Brain microvascular endothelial cell (primary cell): ENCODE measurements at regions not wholly inside any gene's neighbourhood (a gene's known extent, or its start where the extent isn't known, plus 50 kb on each side); places are given as distances from the start of the nearest gene placed in this dataset.

ENCODE experiments used
- DNase-seq: peaks from one replicate; pipeline ENCODE4 v3.0.0-alpha.2; 2020
- H3K27ac ChIP-seq: fragments of 250-450 bp; sonication (Bioruptor Pico); 2 replicates; pipeline ENCODE4 v1.5.1; 2020; ENCODE audit warnings: mild to moderate bottlenecking, moderate library complexity
- H3K27me3 ChIP-seq: fragments of 250-450 bp; sonication (Bioruptor Pico); replicated peaks from 2 replicates; pipeline ENCODE4 v1.5.1; 2020; ENCODE audit warnings: mild to moderate bottlenecking
- H3K36me3 ChIP-seq: fragments of 250-450 bp; sonication (Bioruptor Pico); replicated peaks from 2 replicates; pipeline ENCODE4 v1.5.1; 2020; ENCODE audit warnings: mild to moderate bottlenecking
- H3K4me3 ChIP-seq: 2 replicates; pipeline ENCODE4 v1.5.1; 2011; ENCODE audit warnings: low read depth, mild to moderate bottlenecking, control low read depth, low read length, moderate library complexity
- in situ Hi-C: cut with HindIII; loops from 2 replicates; pipeline ENCODE4 v1.10.0; 2017; ENCODE audit warnings: low sequenced_read_pairs, low pct_ligation_motif_present
- TF ChIP-seq, protein P1 (sequence below): IDR thresholded peaks from 2 replicates; pipeline ENCODE4 v1.5.1; 2011; ENCODE audit warnings: low read depth, mild to moderate bottlenecking, moderate library complexity, low read length, control low read depth, inconsistent platforms; ENCODE audit errors: missing control alignments

- H3K27me3 ChIP-seq: no peaks in the 10 kb centered on the region
- in situ Hi-C loops: no loop called here
- H3K36me3 ChIP-seq: no peaks in the 10 kb centered on the region
- no peak for DNase-seq
- TF ChIP-seq, protein P1, sequence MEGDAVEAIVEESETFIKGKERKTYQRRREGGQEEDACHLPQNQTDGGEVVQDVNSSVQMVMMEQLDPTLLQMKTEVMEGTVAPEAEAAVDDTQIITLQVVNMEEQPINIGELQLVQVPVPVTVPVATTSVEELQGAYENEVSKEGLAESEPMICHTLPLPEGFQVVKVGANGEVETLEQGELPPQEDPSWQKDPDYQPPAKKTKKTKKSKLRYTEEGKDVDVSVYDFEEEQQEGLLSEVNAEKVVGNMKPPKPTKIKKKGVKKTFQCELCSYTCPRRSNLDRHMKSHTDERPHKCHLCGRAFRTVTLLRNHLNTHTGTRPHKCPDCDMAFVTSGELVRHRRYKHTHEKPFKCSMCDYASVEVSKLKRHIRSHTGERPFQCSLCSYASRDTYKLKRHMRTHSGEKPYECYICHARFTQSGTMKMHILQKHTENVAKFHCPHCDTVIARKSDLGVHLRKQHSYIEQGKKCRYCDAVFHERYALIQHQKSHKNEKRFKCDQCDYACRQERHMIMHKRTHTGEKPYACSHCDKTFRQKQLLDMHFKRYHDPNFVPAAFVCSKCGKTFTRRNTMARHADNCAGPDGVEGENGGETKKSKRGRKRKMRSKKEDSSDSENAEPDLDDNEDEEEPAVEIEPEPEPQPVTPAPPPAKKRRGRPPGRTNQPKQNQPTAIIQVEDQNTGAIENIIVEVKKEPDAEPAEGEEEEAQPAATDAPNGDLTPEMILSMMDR: no peak
- H3K27ac ChIP-seq: no peak overlapping the region
- H3K4me3 ChIP-seq: no peak overlapping the region
Measured at GRCh38 chr9:84486663-84487062, 146.1 kb upstream of the SLC28A3 start.

GRCh38 chr9:84490206-84490841 is 149.8 kb upstream of the SLC28A3 start:
- Histone ChIP-seq H3K4me3 (no peak overlapping the region), H3K27me3 (no peaks in the 10 kb centered on the region), H3K27ac (no peak overlapping the region), H3K36me3 (no peaks in the 10 kb centered on the region)
- TF ChIP-seq, protein P1: no peak
- in situ Hi-C loops: no loop called here
- no peak for DNase-seq

GRCh38 chr9:84490842-84491325 is 150.3 kb upstream of the SLC28A3 start:
- Histone ChIP-seq H3K36me3 (no peaks in the 10 kb centered on the region), H3K27ac (no peak overlapping the region), H3K27me3 (no peaks in the 10 kb centered on the region), H3K4me3 (no peak overlapping the region)
- TF ChIP-seq, protein P1: no peak
- in situ Hi-C loops: no loop called here
- no peak for DNase-seq

DNA sequence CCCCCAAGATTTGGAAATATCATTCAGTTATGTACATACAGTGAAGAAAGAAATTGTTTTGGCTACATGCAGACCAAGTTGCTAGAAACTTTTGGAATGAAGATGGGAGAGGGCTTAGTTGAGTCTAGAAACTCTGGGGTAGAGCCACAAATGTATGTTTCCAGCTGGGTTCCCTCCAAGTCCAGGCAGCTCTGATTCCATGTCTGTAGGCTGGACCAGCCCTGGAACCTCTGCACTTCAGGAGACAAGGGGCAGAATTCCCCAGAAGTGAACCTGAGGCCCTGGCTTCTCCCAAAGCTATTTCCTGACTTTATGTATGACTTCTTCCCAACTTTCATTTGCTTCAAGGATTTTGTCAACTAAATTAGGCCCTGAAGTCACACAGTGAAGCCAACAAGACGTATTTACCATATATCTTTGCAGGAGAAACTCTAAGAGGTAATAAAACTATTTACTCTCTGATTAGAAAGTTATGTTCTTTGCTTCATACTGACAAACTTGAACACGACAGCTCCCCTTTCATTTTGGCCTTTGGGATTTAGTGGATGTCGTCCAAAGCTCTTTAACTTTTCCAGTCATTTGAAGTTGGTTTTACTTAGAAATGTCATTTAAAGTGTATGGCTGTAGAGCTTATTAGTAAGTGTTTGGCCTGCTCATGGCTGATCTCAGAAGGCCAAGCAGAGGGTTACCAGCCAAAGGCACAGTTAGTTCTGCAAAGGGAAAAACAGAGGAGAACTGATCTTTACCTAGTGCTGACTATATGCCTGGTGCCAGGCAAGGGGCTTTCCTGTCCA is 152.0 kb upstream of the SLC28A3 start:
- in situ Hi-C loops: no loop called here
- no peak for DNase-seq
- H3K27me3 ChIP-seq: no peaks in the 10 kb centered on the region
- TF ChIP-seq, protein P1: no peak
- H3K36me3 ChIP-seq: no peaks in the 10 kb centered on the region
- H3K27ac ChIP-seq: no peak overlapping the region
- no peak overlapping the region for H3K4me3 ChIP-seq

- in situ Hi-C loops: no loop called here
- Histone ChIP-seq H3K27me3 (no peaks in the 10 kb centered on the region), H3K27ac (no peak overlapping the region), H3K36me3 (no peaks in the 10 kb centered on the region), H3K4me3 (no peak overlapping the region)
- TF ChIP-seq, protein P1: no peak
- DNase-seq: no peak
Measured at GRCh38 chr9:84493284-84493947, 152.9 kb upstream of the SLC28A3 start.
